ENCODE measurements at regions not wholly inside any gene's neighbourhood (a gene's known extent, or its start where the extent isn't known, plus 50 kb on each side); places are given as distances from the start of the nearest gene placed in this dataset.

GRCh38 chr14:96747006-96747405 is 50.2 kb upstream of the VRK1 start:
- no peak overlapping the region for H3K4me3 Mint-ChIP-seq
- peaks cover 30% of the 10 kb centered on the region for H3K27me3 Mint-ChIP-seq
- H3K4me1 Mint-ChIP-seq (ENCODE audit: low read depth), result no peaks in the 10 kb centered on the region
- intact Hi-C loops (cut with micrococcal nuclease), result no loop called here
- DNase-seq (no peak), ATAC-seq (no peak)
- CTCF ChIA-PET, result no interaction called here
- H3K9me3 Mint-ChIP-seq, result no peaks in the 10 kb centered on the region
- POLR2A ChIA-PET, result no interaction called here
- no peaks in the 10 kb centered on the region for H3K36me3 Mint-ChIP-seq (ENCODE audit: low read depth)
- no peak overlapping the region for H3K27ac Mint-ChIP-seq
- no peak for TF ChIP-seq CTCF (IDR thresholded peaks at IDR 0.05)

Measured in activated CD8-positive, alpha-beta T cell treated with anti-CD3 and anti-CD28 coated beads for 36 hours (primary cell).